ENCODE measurements at regions not wholly inside any gene's neighbourhood (a gene's known extent, or its start where the extent isn't known, plus 50 kb on each side); places are given as distances from the start of the nearest gene placed in this dataset.
"Not testable (repeated sequence)": the region's sequence is repeated elsewhere in the genome, so short reads cannot be mapped to it uniquely, and the experiment has no call there.

- 87 to 90% methylated on average over 6 of the region's 6 CpGs for WGBS, 2 donors
- intact Hi-C loops (cut with DNase I; ENCODE audit: low total_unique reads) = no loop called here
- no peak for DNase-seq (ENCODE audit: low spot score in 2 of 2)
- H3K4me3 ChIP-seq (ENCODE audit: low read depth, poor library complexity, severe bottlenecking) = no peak overlapping the region
- TF ChIP-seq POLR2A (IDR thresholded peaks at IDR 0.05) (no peak), CTCF (IDR thresholded peaks at IDR 0.05) (no peak)
These were observed 85.6 kb downstream of the OLFM1 start for GRCh38 chr9:135173066-135173465.

DNA sequence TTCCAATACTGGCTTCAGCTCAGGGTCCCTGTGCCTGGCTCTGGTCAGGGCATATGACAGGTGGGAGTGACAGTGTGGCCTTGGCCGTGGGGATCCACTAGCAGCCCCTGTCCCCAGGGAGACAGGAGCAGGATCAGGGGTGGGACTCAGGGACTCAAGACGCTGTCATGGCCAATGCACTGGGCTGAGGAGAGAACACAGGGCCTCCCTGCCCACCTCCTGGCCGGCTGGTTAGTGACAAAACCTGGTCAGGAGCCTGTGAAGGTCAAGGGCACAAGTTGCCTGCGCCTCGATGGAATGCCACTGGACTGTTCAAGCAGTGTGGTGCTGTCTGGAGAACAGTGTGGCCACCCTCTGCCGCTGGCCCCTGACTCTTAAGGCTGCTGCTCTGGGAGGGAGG, 86.8 kb downstream of the OLFM1 start:
- no peak for DNase-seq (ENCODE audit: low spot score in 2 of 2)
- WGBS, 2 donors = 52 to 79% methylated on average over 2 to 6 of the region's 6 CpGs
- no peak for TF ChIP-seq CTCF (IDR thresholded peaks at IDR 0.05)
- TF ChIP-seq POLR2A (IDR thresholded peaks at IDR 0.05) = no peak

GRCh38 chr9:135174981-135175380, 87.5 kb downstream of the OLFM1 start:
- TF ChIP-seq CTCF (IDR thresholded peaks at IDR 0.05) (no peak), POLR2A (IDR thresholded peaks at IDR 0.05) (no peak)
- 85 to 89% methylated on average over 11 of the region's 11 CpGs for WGBS, 2 donors
- intact Hi-C loops (cut with DNase I; ENCODE audit: low total_unique reads) = no loop called here

More for the DNA sequence above, 86.8 kb downstream of the OLFM1 start:
- intact Hi-C loops (cut with DNase I; ENCODE audit: low total_unique reads) = no loop called here
- no peak overlapping the region for H3K4me3 ChIP-seq (ENCODE audit: low read depth, poor library complexity, severe bottlenecking)

GRCh38 chr9:135176284-135176683, 88.8 kb downstream of the OLFM1 start:
- intact Hi-C loops (cut with DNase I; ENCODE audit: low total_unique reads) = no loop called here
- no peak overlapping the region for H3K4me3 ChIP-seq (ENCODE audit: low read depth, poor library complexity, severe bottlenecking)
- WGBS, 2 donors = 79 to 85% methylated on average over 17 to 20 of the region's 20 CpGs
- TF ChIP-seq CTCF (IDR thresholded peaks at IDR 0.05) = no peak
- TF ChIP-seq POLR2A (IDR thresholded peaks at IDR 0.05) = no peak
- no peak for DNase-seq (ENCODE audit: low spot score in 2 of 2)

More at GRCh38 chr9:135174981-135175380, 87.5 kb downstream of the OLFM1 start:
- H3K4me3 ChIP-seq (ENCODE audit: low read depth, poor library complexity, severe bottlenecking) = no peak overlapping the region
- DNase-seq (ENCODE audit: low spot score in 2 of 2) = no peak

GRCh38 chr9:135177562-135177961, 90.1 kb downstream of the OLFM1 start:
- intact Hi-C loops (cut with DNase I; ENCODE audit: low total_unique reads); DNase-seq (ENCODE audit: low spot score in 2 of 2); H3K4me3 ChIP-seq (ENCODE audit: low read depth, poor library complexity, severe bottlenecking): not testable (repeated sequence)
- WGBS, 2 donors = 57 to 72% methylated on average over 2 of the region's 2 CpGs

DNA sequence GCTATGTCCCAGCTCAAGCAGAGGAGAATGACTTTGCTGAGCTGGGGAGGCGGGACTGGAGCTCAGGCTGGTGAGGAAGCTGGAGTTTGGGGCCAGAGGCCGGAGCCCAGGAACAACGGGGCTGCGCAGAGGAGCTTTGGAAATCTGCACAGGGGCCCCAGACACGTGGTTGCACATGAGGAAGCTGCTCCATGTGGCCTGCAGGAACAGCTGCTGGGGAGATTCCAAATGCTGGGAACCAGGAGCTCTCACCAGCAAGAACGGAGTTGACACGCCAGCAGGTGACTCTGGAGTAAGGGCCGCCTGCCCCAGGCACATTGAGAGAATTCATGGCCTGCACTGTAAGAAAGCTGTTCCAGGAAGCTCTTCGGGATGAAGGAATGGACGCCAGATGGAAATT, 91.0 kb downstream of the OLFM1 start:
- H3K4me3 ChIP-seq (ENCODE audit: low read depth, poor library complexity, severe bottlenecking) = no peak overlapping the region
- intact Hi-C loops (cut with DNase I; ENCODE audit: low total_unique reads) = no loop called here
- WGBS, 2 donors = 53 to 62% methylated on average over 10 of the region's 10 CpGs
- TF ChIP-seq CTCF (IDR thresholded peaks at IDR 0.05) = no peak
- no peak for DNase-seq (ENCODE audit: low spot score in 2 of 2)
